Peyer's patch (tissue), 4 donors: ENCODE measurements at regions not wholly inside any gene's neighbourhood (a gene's known extent, or its start where the extent isn't known, plus 50 kb on each side); places are given as distances from the start of the nearest gene placed in this dataset.

Experiments
- POLR2A ChIP-seq, 2 donors: fragments of 450-650 bp; IDR thresholded peaks; one replicate each; pipeline ENCODE4 v1.5.1; 2017; ENCODE audit warnings: antibody characterized with exemption in 2 of 2, mild to moderate bottlenecking in 2 of 2, moderate library complexity in 2 of 2
- TF ChIP-seq, protein P1 (sequence below), 6 experiments: fragments of 450-650 bp in 4 of 6; fragments of 200-600 bp in 2 of 6; sonication (generic) in 1 of 6; IDR thresholded peaks; one replicate each; pipeline ENCODE4 v1.5.1; 2017 to 2019; ENCODE audit warnings: antibody characterized with exemption in 6 of 6, mild to moderate bottlenecking in 3 of 6, moderate library complexity in 1 of 6

DNA sequence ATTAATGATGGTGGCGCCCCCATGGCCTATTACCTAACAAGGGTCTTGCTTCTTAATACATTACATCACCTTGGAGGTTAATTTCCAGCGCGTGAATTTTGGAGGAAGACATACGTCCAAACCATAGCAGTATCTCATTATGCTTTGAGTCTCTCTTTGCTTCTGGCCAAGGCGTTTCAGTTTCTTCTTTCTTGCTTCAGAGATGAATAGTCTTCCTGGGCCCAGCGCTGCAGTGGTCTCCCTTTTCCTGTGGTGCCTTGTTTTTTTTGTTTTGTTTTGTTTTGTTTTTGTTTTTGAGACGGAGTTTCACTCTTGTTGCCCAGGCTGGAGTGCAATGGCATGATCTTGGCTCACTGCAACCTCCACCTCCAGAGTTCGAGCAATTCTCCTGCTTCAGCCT lies 268.4 kb downstream of the SOX4 start:
- TF ChIP-seq, protein P1, sequence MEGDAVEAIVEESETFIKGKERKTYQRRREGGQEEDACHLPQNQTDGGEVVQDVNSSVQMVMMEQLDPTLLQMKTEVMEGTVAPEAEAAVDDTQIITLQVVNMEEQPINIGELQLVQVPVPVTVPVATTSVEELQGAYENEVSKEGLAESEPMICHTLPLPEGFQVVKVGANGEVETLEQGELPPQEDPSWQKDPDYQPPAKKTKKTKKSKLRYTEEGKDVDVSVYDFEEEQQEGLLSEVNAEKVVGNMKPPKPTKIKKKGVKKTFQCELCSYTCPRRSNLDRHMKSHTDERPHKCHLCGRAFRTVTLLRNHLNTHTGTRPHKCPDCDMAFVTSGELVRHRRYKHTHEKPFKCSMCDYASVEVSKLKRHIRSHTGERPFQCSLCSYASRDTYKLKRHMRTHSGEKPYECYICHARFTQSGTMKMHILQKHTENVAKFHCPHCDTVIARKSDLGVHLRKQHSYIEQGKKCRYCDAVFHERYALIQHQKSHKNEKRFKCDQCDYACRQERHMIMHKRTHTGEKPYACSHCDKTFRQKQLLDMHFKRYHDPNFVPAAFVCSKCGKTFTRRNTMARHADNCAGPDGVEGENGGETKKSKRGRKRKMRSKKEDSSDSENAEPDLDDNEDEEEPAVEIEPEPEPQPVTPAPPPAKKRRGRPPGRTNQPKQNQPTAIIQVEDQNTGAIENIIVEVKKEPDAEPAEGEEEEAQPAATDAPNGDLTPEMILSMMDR (IDR thresholded peaks at IDR 0.05): no peak
- TF ChIP-seq POLR2A (IDR thresholded peaks at IDR 0.05): no peak
